NCI-H146 treated with DMSO at 0.1 percent for 48 hours (cell line): ENCODE measurements at regions not wholly inside any gene's neighbourhood (a gene's known extent, or its start where the extent isn't known, plus 50 kb on each side); places are given as distances from the start of the nearest gene placed in this dataset.
"Not testable (repeated sequence)": the region's sequence is repeated elsewhere in the genome, so short reads cannot be mapped to it uniquely, and the experiment has no call there.

Experiments used
- DNase-seq: peaks from one replicate; lab custom pipeline; 2025; ENCODE audit not compliant: unreplicated experiment; lab: John Stamatoyannopoulos, UW

DNA sequence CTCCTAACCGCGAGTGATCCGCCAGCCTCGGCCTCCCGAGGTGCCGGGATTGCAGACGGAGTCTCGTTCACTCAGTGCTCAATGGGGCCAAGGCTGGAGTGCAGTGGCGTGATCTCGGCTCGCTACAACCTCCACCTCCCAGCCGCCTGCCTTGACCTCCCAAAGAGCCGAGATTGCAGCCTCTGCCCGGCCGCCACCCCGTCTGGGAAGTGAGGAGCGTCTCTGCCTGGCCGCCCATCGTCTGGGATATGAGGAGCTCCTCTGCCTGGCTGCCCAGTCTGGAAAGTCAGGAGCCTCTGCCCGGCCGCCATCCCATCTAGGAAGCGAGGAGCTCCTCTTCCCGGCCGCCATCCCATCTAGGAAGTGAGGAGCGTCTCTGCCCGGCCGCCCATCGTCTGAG lies 58.8 kb upstream of the ANKRD30BL start:
- not testable (repeated sequence) for DNase-seq

DNA sequence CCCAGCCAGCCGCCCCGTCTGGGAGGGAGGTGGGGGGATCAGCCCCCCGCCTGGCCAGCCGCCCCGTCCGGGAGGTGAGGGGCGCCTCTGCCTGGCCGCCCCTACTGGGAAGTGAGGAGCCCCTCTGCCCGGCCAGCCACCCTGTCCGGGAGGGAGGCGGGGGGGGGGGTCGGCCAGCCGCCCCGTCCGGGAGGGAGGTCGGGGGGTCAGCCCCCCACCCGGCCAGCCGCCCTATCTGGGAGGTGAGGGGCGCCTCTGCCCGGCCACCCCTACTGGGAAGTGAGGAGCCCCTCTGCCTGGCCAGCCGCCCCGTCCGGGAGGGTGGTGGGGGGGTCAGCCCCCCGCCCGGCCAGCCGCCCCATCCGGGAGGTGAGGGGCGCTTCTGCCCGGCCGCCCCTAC lies 60.1 kb upstream of the ANKRD30BL start:
- not testable (repeated sequence) for DNase-seq

DNA sequence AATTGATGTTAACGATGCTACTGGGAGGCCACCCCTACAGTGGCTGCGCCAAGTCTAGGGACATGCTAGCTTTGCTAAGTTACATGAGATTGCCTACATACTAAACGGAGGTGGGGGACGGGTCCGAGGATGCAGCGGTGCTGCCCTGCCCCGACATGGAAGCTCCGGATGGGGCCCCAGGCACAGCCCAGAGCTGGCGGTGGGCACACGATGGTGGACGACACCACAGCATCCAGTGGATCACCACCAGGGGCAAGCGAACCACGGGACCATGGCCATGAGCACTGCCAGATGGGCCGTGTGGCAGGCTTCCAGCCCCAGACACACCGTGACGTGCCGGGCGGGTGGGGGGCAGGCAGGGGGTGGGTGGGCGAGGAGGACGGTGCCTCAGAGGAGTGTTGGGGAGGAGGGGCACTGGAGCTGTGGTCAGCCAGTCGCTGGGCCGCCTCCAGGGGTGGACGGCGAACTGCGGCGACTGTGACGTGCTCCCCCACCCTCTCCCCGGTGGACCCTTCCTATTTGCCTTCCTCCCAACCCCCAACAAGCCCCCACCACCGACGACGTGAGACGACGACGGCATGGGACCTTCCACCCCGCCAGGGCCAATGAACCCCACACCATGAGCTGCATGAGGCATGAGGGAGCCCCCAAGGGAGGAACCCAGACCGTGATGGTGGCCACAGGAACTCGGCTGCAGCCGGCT lies 90.6 kb upstream of the ANKRD30BL start:
- DNase-seq = no peak

DNA sequence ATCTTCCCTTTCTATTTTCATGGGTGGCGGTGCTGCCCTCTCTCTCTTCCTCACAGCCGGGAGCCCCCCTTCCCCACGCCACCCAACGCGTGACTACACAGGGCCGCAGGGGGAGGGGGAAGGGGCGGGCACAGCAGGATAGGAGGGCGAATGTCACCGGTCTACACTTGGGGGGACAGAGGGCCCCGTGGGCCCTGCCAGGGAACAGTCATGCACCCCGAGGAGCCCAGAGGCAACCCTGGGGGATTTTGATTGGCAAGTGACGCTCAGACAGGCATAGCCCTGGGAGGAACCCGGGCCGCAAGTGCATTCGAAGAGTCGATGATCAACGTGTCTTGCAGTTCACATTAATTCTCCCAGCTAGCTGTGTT lies 91.1 kb upstream of the ANKRD30BL start:
- DNase-seq = no peak

DNA sequence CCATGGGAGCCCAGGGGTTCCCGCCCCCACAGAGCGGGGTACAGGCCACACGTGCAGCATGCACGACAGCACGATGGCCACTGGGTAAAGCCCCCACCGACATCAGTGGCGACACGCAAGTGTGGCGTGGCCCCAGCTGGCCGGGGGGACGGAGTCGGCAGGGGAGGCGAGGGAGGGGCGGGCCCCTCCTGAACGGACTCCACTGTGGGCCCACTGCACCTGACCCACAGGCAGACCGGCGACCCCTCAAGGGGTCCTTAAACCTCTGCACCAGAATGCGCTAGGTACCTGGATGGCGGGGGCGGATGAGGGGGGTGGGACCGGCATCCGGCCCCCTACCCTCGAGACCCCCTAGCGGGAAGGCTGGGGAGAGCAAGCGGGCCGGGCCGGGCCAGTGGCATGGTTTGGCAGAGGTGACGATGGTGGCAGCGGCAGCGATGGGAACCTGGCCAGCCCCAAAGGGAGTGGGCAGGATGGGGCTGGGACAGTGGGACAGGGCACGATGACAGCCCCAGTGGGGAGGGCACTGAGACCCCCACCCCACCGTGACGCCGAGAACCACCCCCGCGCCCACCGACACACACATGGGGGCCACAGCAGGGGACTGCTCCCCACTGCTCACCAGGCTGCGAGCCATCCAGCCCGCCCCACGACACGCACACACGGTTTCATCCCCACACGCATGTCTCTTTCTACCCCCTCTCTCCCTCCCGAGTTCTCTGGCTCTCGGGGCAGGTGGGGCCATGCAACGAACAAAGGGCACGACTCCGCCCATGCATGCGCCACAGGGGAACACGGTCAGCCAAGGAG lies 91.9 kb upstream of the ANKRD30BL start:
- DNase-seq = no peak

DNA sequence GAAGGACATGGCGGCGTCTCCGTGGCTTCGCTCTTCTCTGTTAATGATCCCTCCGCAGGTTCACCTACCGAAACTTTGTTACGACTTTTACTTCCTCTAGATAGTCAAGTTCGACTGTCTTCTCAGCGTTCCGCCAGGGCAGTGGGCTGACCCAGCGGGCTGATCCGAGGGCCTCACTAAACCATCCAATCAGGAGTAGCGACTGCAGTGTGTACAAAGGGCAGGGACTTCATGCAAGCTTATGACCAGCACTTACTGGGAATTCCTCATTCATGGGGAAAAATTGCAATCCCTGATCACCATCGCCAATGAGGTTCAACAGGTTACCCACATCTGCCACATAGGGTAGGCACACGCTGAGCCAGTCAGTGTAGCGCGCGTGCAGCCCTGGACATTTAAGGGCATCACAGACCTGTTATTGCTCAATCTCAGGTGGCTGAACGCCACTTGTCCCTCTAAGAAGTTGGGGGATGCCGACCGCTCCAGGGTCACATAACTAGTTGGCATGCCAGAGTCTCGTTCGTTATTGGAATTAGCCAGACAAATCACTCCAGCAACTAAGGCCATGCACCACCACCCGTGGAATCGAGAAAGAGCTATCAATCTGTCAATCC lies 92.7 kb upstream of the ANKRD30BL start:
- DNase-seq = not testable (repeated sequence)

DNA sequence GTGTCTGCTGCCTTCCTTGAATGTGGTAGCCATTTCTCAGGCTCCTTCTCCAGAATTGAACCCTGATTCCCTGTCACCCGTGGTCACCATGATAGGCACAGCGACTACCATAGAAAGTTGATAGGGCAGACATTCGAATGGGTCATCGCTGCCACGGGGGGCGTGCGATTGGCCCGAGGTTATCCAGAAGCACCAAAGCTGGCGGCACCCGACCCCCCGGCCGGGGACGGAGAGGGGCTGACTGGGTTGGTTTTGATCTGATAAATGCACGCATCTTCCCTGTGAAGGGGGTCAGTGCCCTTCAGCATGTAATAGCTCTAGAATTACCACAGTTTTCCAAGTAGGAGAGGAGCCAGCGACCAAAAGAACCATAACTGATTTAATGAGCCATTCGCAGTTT lies 94.0 kb upstream of the ANKRD30BL start:
- no peak for DNase-seq

DNA sequence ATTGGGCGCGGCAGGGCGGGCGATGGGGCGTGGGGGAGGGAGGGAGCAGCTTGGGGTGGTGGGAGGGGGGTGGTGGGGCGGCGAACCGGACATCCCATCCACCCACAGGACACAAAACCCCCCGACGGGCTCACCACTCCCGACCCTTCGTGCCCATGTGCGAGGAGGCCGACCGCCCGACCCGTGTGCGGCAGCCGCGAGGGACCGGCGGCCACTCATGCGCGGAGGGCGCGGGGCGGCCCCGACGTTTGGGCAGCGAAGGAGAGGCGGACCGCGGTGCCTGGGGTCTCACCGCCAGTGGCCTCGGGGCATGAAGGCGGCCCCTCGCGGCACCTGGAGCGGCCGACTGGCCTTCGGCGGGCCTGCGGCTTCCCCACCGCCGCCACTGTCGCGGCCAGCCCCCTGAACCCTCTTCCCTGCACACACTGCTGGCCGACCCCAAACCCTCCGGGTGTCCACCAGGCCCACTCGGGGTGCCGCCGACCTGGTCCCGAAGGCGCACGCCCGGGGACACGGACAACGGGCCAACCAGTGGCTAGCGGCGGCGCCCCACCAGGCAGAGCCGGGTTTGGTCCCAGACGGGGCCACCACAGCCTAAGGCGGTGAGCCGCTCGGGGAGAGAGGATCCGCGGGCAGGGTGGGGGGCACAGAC lies 94.6 kb upstream of the ANKRD30BL start:
- no peak for DNase-seq

DNA sequence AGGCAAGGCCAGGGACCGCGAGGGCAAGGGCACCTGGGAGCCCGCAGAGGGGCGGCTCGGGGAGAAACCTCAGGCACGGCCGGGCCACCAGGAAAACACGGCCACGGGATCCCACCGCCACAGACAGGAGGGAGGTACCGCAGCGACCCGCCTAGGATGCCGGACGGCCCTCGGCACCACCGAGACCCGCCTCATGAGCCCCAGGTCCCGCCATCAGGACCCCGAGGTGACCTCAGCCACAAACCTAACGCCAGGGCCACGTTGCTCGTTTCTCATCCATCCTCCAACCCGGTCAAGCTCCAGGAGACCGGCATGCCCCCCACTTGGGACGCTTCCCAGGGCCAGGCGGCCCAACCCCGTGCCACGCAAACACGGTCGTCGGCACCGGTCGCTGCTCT lies 95.2 kb upstream of the ANKRD30BL start:
- not testable (repeated sequence) for DNase-seq

DNA sequence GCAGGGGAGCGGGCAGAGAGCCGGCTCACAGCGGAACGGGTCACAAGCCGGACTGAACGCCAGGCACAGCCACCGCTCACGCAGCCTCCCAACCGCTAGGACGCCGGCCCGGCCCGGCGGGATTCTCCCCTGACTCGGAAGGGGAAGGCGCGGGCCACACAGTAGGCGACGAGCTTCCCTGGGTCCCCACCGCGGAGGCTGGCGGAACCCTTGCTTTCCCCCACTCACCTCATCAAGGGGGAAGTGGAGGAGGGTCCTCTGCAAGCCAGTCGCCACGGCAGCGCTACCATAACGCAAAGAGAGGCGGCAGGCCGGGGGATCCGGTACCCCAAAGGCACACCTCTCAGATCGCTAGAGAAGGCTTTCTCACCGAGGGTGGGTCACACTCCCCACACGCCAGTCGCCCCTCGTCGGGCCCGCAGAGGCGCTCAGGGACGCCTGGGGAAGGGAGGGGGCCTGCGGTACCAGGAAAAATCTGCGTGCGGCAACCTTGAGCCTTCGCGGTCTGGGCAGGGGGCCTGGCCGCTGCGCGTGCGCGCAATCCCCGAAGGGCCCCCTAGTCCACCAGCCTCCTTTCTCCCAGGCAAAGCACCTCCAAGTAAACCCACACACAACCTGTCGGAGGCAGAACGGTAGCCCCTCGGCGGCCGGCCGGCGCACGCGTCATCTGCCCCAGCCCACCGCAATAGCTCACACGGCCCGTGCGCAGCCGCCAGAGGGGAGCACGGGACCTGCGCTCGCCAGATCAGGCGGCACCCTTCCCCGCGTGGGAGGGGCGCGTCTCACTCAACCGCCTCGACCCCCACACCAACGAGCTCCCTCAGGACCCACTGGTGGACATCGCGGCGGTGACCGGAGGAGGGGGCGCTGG lies 95.8 kb upstream of the ANKRD30BL start:
- not testable (repeated sequence) for DNase-seq

DNA sequence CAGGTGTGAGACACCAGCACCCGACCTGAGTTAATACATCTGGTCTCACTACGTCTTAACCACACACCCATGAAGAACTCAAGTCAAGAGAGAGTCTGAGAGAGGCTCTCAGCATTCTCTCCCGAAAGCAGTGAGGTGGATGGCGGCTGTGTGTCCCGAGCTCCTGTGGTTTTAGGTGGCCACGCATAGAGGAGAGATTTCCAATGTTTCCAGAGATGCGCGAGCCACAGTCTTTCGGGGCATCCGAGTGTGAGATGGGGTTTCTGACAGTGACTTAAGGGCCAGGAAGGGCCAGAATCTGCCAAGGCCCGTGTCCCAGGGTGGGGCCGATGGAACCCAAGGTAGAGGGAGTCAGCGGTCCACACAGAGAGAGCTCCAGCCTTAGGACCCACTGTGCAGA lies 97.5 kb upstream of the ANKRD30BL start:
- DNase-seq = not testable (repeated sequence)

DNA sequence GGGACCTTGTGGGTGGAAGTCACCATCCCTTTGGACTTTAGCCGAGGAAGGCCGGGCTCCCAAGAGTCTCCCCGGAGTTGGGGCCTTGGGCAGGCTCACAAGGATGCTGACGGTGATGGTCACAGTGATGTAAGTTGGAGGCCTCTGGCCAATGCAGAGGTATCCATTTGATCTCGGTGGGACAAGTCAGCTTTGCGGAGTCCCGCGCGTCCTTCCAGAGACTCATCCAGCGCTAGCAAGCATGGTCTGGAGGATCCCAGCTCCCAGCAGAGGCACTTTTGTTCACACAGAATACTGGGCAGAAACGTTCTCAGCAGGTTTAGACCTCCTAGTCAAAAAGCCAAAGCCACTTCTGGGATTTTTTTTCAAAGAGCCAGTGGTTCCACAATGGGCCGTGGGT lies 103.8 kb upstream of the ANKRD30BL start:
- not testable (repeated sequence) for DNase-seq

DNA sequence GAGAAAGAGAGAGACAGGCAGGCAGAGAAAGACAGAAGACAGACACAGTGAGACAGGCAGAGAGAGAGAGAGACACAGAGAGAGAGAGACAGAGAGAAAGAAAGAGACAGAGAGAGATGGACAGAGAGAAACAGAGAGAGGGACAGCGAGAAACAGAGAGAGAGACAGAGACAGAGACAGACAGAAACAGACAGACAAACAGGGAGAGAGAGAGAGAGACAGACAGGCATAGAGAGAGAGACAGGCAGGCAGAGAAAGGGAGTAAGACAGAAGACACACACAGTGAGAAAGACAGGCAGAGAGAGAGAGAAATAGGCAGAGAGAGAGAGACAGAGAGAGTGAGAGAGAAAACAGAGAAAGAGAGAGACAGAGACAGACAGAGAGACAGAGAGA lies 105.3 kb upstream of the ANKRD30BL start:
- DNase-seq = no peak

DNA sequence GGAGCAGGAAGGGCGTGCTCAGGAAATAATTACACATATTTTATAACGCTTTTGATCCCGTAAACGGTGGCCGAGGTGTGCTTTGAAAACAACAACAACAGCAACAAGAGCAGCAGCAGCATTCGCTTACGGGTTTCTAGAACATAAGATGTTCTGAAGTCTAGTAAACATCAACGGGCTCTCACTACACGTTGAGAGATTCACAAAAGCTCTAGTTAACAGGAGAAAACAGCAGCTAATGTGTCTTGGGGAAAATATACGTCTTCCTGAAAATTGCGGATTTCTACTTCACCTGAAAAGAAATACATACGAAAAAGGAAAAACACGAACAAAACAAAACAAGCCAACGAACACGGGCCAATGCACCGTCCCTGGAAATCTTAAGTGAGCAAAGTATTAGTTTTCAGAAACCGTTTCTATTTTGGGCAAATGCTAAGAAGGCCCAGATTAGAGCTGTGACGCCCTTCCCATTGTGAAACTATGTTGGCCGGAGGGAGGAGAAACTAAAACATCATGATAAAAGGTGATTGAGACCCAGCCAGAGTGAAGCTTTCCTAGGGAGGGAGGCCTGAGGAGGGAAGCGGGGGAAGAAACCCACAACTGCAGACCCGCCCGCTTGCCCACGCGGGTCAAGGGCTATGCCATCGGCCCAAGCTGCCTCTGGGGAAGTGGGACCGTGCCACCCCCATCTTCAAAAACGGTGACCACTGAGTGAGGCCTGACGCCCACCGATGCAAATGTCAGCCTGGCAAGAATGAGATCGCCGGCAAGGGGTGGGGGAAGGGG lies 105.9 kb upstream of the ANKRD30BL start:
- DNase-seq = not testable (repeated sequence)

DNA sequence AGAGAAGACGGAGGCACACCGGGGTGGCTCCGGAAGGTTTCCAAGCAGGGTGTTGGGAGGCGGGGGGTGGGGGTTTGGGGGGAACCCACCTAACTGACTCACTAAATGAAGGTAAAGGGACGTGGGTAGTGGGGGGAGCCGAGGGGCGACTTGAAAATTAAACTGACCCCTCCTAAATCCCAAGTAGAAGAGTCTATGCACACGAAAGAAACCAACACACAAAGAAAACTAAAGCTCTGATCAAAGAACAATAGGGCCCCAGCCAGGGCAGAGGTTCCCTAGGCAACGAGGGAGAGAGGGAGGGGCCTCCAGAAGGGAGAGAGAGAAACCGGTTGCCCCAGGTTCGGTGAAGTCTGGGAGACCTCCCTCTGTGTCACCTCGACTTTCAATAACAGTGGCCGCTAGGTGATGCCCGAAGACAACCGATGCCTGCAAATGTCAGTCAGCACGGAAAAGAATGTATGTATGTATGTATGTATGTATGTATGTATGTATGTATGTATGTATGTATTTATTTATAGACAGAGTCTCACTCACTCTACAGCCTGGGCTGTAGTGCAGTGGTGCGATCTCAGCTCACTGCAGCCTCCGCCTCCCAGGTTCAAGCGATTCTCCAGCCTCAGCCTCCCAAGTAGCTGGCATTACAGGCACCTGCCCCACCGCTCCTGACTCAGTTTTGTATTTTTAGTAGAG lies 106.7 kb upstream of the ANKRD30BL start:
- not testable (repeated sequence) for DNase-seq

DNA sequence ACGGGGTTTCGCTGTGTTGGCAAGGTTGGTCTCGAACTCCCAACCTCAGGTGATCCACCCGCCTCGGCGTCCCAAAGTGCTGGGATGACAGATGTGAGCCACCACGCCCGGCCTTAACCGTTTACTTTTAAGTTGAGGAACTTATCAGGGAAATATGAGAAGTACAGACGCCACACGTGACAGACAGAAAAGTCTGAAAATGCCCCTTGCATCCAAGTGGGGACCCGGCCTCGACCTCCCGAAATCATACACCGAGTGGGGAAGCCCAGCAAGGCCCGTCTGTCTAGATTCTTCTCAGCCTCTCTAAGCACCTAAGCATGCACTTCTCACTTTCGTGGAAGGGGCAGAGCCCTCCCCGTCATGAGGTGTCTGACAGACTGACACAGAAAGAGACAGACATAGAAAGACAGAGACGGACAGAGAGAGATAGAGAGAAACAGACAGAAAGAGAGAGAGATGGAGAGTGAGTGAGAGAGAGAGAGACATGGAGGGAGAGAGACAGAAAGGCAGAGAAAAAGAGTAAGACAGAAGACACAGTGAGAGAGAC lies 107.3 kb upstream of the ANKRD30BL start:
- no peak for DNase-seq

DNA sequence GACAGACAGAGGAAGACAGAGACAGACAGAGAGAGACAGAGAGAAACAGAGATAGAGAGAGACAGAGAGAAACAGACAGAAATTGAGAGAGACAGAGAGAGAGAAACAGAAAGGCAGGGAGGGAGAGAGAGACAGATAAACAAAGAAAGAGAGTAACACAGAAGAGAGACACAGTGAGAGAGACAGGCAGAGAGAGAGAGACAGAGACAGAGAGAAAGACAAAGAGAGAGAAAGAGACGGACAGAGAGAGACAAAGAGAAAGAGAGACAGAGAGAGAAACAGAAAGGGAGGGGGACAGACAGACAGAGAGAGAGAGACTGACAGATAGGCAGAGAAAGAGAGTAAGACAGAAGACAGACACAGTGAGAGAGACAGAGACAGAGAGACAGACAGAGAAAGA lies 108.5 kb upstream of the ANKRD30BL start:
- no peak for DNase-seq

DNA sequence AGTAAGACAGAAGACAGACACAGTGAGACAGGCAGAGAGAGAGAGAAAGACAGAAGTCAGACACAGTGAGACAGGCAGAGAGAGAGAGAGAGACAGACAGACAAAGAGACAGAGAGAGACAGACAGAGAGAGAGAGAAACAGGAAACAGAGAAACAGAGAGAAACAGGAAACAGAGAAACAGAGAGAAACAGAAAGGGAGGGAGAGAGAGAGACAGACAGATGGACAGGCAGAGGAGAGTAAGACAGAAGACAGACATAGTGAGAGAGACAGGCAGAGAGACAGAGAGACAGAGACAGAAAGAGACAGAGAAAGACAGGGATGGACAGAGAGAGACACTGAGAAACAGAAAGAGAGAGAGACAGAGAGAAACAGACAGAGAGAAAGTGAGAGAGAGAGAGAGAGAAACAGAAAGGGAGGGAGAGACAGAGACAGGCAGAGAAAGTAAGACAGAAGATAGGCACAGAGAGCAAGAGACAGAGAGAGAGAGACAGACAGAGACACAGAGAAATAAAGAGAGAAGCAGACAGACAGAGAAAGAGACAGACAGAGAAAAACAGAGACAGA lies 109.3 kb upstream of the ANKRD30BL start:
- no peak for DNase-seq

DNA sequence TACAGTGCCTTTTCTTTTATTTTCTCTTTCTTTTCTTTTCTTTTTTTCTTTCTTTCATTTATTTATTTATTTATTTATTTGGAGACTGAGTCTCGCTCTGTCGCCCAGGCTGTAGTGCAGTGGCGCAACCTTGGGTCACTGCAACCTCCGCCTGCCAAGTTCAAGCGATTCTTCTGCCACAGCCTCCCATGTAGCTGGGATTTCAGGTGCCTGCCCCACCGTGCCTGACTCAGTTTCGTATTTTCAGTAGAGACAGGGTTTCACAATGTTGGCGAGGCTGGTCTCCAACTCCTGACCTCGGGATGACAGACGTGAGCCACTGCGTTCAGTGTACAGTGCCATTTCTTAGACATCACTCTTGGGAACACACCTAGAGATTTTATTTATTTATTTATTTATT lies 110.0 kb upstream of the ANKRD30BL start:
- not testable (repeated sequence) for DNase-seq
